Endothelial cell (in vitro differentiated cells): ENCODE measurements at regions not wholly inside any gene's neighbourhood (a gene's known extent, or its start where the extent isn't known, plus 50 kb on each side); places are given as distances from the start of the nearest gene placed in this dataset.

ENCODE experiments used
- DNase-seq: peaks from one replicate; pipeline ENCODE4 v3.0.0; 2021; ENCODE audit warnings: low spot score
- H3K27ac Mint-ChIP-seq: one replicate; pipeline ENCODE4 v1.8.0; 2021; ENCODE audit warnings: mixed read lengths, inconsistent platforms; ENCODE audit not compliant: unreplicated experiment
- H3K27me3 Mint-ChIP-seq: one replicate; pipeline ENCODE4 v1.8.0; 2021; ENCODE audit warnings: mild to moderate bottlenecking, moderate library complexity, mixed read lengths, inconsistent platforms; ENCODE audit not compliant: unreplicated experiment
- H3K36me3 Mint-ChIP-seq: one replicate; pipeline ENCODE4 v1.8.0; 2021; ENCODE audit warnings: mild to moderate bottlenecking, low read depth, mixed read lengths, inconsistent platforms; ENCODE audit not compliant: unreplicated experiment
- H3K4me1 Mint-ChIP-seq: one replicate; pipeline ENCODE4 v1.8.0; 2021; ENCODE audit warnings: mild to moderate bottlenecking, mixed read lengths, inconsistent platforms; ENCODE audit not compliant: unreplicated experiment
- H3K4me3 Mint-ChIP-seq: one replicate; pipeline ENCODE4 v1.8.0; 2021; ENCODE audit warnings: mild to moderate bottlenecking, mixed read lengths, inconsistent platforms; ENCODE audit not compliant: unreplicated experiment
- H3K9me3 Mint-ChIP-seq: one replicate; pipeline ENCODE4 v1.8.0; 2021; ENCODE audit warnings: mixed read lengths, inconsistent platforms; ENCODE audit not compliant: unreplicated experiment
- CTCF ChIP-seq: fragments of 200-600 bp; sonication (generic); IDR thresholded peaks from one replicate; pipeline ENCODE4 v1.5.0; 2021; ENCODE audit warnings: antibody characterized with exemption; ENCODE audit not compliant: unreplicated experiment

- H3K4me1 Mint-ChIP-seq, result no peaks in the 10 kb centered on the region
- H3K36me3 Mint-ChIP-seq, result no peaks in the 10 kb centered on the region
- no peaks in the 10 kb centered on the region for H3K27me3 Mint-ChIP-seq
- H3K9me3 Mint-ChIP-seq, result peaks cover 7% of the 10 kb centered on the region
- no peak overlapping the region for H3K4me3 Mint-ChIP-seq
- no peak for TF ChIP-seq CTCF
- DNase-seq, result no peak
- no peak overlapping the region for H3K27ac Mint-ChIP-seq
These were observed 1478.4 kb downstream of the TECRL start for GRCh38 chr4:62930884-62931283.

GRCh38 chr4:62928483-62928882, 1480.8 kb downstream of the TECRL start:
- no peak for DNase-seq
- Mint-ChIP-seq H3K27me3 (no peaks in the 10 kb centered on the region), H3K36me3 (no peaks in the 10 kb centered on the region), H3K9me3 (no peaks in the 10 kb centered on the region), H3K4me3 (no peak overlapping the region), H3K4me1 (no peaks in the 10 kb centered on the region), H3K27ac (no peak overlapping the region)
- TF ChIP-seq CTCF, result no peak

- no peak for TF ChIP-seq CTCF
- no peaks in the 10 kb centered on the region for H3K27me3 Mint-ChIP-seq
- no peak overlapping the region for H3K27ac Mint-ChIP-seq
- H3K4me1 Mint-ChIP-seq, result no peaks in the 10 kb centered on the region
- DNase-seq, result no peak
- no peak overlapping the region for H3K4me3 Mint-ChIP-seq
- H3K9me3 Mint-ChIP-seq, result no peaks in the 10 kb centered on the region
- no peaks in the 10 kb centered on the region for H3K36me3 Mint-ChIP-seq
These were observed 1481.7 kb downstream of the TECRL start for GRCh38 chr4:62927574-62927973.

- Mint-ChIP-seq H3K27me3 (no peaks in the 10 kb centered on the region), H3K4me3 (no peak overlapping the region), H3K4me1 (no peaks in the 10 kb centered on the region), H3K9me3 (no peaks in the 10 kb centered on the region), H3K27ac (no peak overlapping the region), H3K36me3 (no peaks in the 10 kb centered on the region)
- DNase-seq, result no peak
- TF ChIP-seq CTCF, result no peak
These were observed 1485.5 kb downstream of the TECRL start for GRCh38 chr4:62923783-62924182.

GRCh38 chr4:62917649-62918048, 1491.6 kb downstream of the TECRL start:
- no peaks in the 10 kb centered on the region for H3K4me1 Mint-ChIP-seq
- TF ChIP-seq CTCF, result no peak
- no peak overlapping the region for H3K4me3 Mint-ChIP-seq
- no peaks in the 10 kb centered on the region for H3K36me3 Mint-ChIP-seq
- no peak overlapping the region for H3K27ac Mint-ChIP-seq
- no peak for DNase-seq
- no peaks in the 10 kb centered on the region for H3K9me3 Mint-ChIP-seq
- H3K27me3 Mint-ChIP-seq, result no peaks in the 10 kb centered on the region
